Brain microvascular endothelial cell (primary cell): ENCODE measurements at regions not wholly inside any gene's neighbourhood (a gene's known extent, or its start where the extent isn't known, plus 50 kb on each side); places are given as distances from the start of the nearest gene placed in this dataset.

ENCODE experiments used
- DNase-seq: peaks from one replicate; pipeline ENCODE4 v3.0.0-alpha.2; 2020
- H3K27ac ChIP-seq: fragments of 250-450 bp; sonication (Bioruptor Pico); 2 replicates; pipeline ENCODE4 v1.5.1; 2020; ENCODE audit warnings: mild to moderate bottlenecking, moderate library complexity
- H3K27me3 ChIP-seq: fragments of 250-450 bp; sonication (Bioruptor Pico); replicated peaks from 2 replicates; pipeline ENCODE4 v1.5.1; 2020; ENCODE audit warnings: mild to moderate bottlenecking
- H3K36me3 ChIP-seq: fragments of 250-450 bp; sonication (Bioruptor Pico); replicated peaks from 2 replicates; pipeline ENCODE4 v1.5.1; 2020; ENCODE audit warnings: mild to moderate bottlenecking
- H3K4me3 ChIP-seq: 2 replicates; pipeline ENCODE4 v1.5.1; 2011; ENCODE audit warnings: low read depth, mild to moderate bottlenecking, control low read depth, low read length, moderate library complexity
- CTCF ChIP-seq: IDR thresholded peaks from 2 replicates; pipeline ENCODE4 v1.5.1; 2011; ENCODE audit warnings: low read depth, mild to moderate bottlenecking, moderate library complexity, low read length, control low read depth, inconsistent platforms; ENCODE audit errors: missing control alignments
- in situ Hi-C: cut with HindIII; loops from 2 replicates; pipeline ENCODE4 v1.10.0; 2017; ENCODE audit warnings: low sequenced_read_pairs, low pct_ligation_motif_present

GRCh38 chr4:121246698-121247097 lies 82.6 kb upstream of the TNIP3 start:
- Histone ChIP-seq H3K27me3 (no peaks in the 10 kb centered on the region), H3K36me3 (no peaks in the 10 kb centered on the region), H3K4me3 (no peak overlapping the region), H3K27ac (no peak overlapping the region)
- no peak for DNase-seq
- in situ Hi-C loops: no loop called here
- TF ChIP-seq CTCF: no peak

GRCh38 chr4:121243485-121243884 lies 79.4 kb upstream of the TNIP3 start:
- H3K4me3 ChIP-seq: no peak overlapping the region
- DNase-seq: no peak
- in situ Hi-C loops: no loop called here
- H3K27ac ChIP-seq: no peak overlapping the region
- TF ChIP-seq CTCF: no peak
- H3K27me3 ChIP-seq: no peaks in the 10 kb centered on the region
- no peaks in the 10 kb centered on the region for H3K36me3 ChIP-seq

- no peak overlapping the region for H3K4me3 ChIP-seq
- H3K36me3 ChIP-seq: no peaks in the 10 kb centered on the region
- H3K27me3 ChIP-seq: no peaks in the 10 kb centered on the region
- in situ Hi-C loops: no loop called here
- H3K27ac ChIP-seq: no peak overlapping the region
- TF ChIP-seq CTCF: no peak
- DNase-seq: no peak
Observed at GRCh38 chr4:121242188-121242750, 78.1 kb upstream of the TNIP3 start.

GRCh38 chr4:121239951-121240350 lies 75.8 kb upstream of the TNIP3 start:
- no peak overlapping the region for H3K27ac ChIP-seq
- TF ChIP-seq CTCF: no peak
- in situ Hi-C loops: no loop called here
- no peak overlapping the region for H3K4me3 ChIP-seq
- no peaks in the 10 kb centered on the region for H3K36me3 ChIP-seq
- DNase-seq: no peak
- no peaks in the 10 kb centered on the region for H3K27me3 ChIP-seq

GRCh38 chr4:121238461-121238860 lies 74.3 kb upstream of the TNIP3 start:
- TF ChIP-seq CTCF: no peak
- H3K36me3 ChIP-seq: no peaks in the 10 kb centered on the region
- no peak for DNase-seq
- in situ Hi-C loops: no loop called here
- no peaks in the 10 kb centered on the region for H3K27me3 ChIP-seq
- no peak overlapping the region for H3K4me3 ChIP-seq
- no peak overlapping the region for H3K27ac ChIP-seq

- no peak for DNase-seq
- H3K27ac ChIP-seq: no peak overlapping the region
- H3K27me3 ChIP-seq: no peaks in the 10 kb centered on the region
- in situ Hi-C loops: no loop called here
- TF ChIP-seq CTCF: no peak
- no peaks in the 10 kb centered on the region for H3K36me3 ChIP-seq
- H3K4me3 ChIP-seq: no peak overlapping the region
Observed at GRCh38 chr4:121237069-121237399, 72.9 kb upstream of the TNIP3 start.
